IMR-90 (cell line): ENCODE measurements at regions not wholly inside any gene's neighbourhood (a gene's known extent, or its start where the extent isn't known, plus 50 kb on each side); places are given as distances from the start of the nearest gene placed in this dataset.

Experiments
- ATAC-seq: fragments of 200-7000 bp; cut with Tn5 transposase; 2 replicates; pipeline ENCODE4 v1.9.1; 2020; ENCODE audit warnings: low read depth, mild to moderate bottlenecking, moderate library complexity
- BruUV-seq: library from RNA; stranded (reverse); fragments of 400-500 nt; replicated peaks from 2 replicates; lab custom pipeline; 2021; lab: Mats Ljungman, UMichigan
- CTCF ChIA-PET: fragments of 300-600 bp; formaldehyde crosslinking; extraction: SDS; loops from one replicate; lab custom pipeline; 2021; ENCODE audit warnings: antibody characterized with exemption; lab: Yijun Ruan, JAX
- POLR2A ChIA-PET: fragments of 300-600 bp; sonication (Branson Sonifier 250); formaldehyde crosslinking; loops from one replicate; lab custom pipeline; 2022; ENCODE audit warnings: antibody characterized with exemption; ENCODE audit not compliant: unreplicated experiment; lab: Charles Lee
- DNase-seq: peaks from one replicate; pipeline ENCODE4 v3.0.0; 2013
- H2AFZ ChIP-seq: replicated peaks from 2 replicates; pipeline ENCODE3; 2013; ENCODE audit warnings: low read length, mild to moderate bottlenecking; ENCODE audit not compliant: poor library complexity
- H2AK5ac ChIP-seq: 2 replicates; pipeline ENCODE4 v1.6.1; 2013; ENCODE audit warnings: low read depth, low read length, inconsistent platforms
- H2AK9ac ChIP-seq: replicated peaks from 2 replicates; pipeline ENCODE3; 2013; ENCODE audit warnings: mild to moderate bottlenecking, low read depth, low read length, moderate library complexity; ENCODE audit not compliant: poor library complexity
- H2BK120ac ChIP-seq: 2 replicates; pipeline ENCODE4 v1.6.1; 2013; ENCODE audit warnings: low read depth, low read length, inconsistent platforms
- H2BK15ac ChIP-seq: 3 replicates; pipeline ENCODE4 v1.6.1; 2013; ENCODE audit warnings: low read depth, low read length, inconsistent platforms
- H2BK20ac ChIP-seq: 2 replicates; pipeline ENCODE4 v1.6.1; 2013; ENCODE audit warnings: low read depth, mild to moderate bottlenecking, inconsistent platforms, low read length, moderate library complexity
- H2BK5ac ChIP-seq: 2 replicates; pipeline ENCODE4 v1.6.1; 2013; ENCODE audit warnings: mild to moderate bottlenecking, low read depth, low read length, inconsistent platforms; ENCODE audit not compliant: poor library complexity, severe bottlenecking
- H3K14ac ChIP-seq: replicated peaks from 2 replicates; pipeline ENCODE4 v1.6.1; 2013; ENCODE audit warnings: low read depth, low read length, inconsistent platforms
- H3K18ac ChIP-seq: 2 replicates; pipeline ENCODE4 v1.6.1; 2013; ENCODE audit warnings: low read depth, low read length, control low read depth
- H3K23ac ChIP-seq: 2 replicates; pipeline ENCODE4 v1.6.1; 2013; ENCODE audit warnings: low read depth, low read length, inconsistent platforms
- H3K27ac ChIP-seq: 2 replicates; pipeline ENCODE4 v1.5.1; 2013; ENCODE audit warnings: mild to moderate bottlenecking, control low read depth, low read length; ENCODE audit not compliant: insufficient read depth
- H3K27me3 ChIP-seq: 2 replicates; pipeline ENCODE4 v1.6.1; 2013; ENCODE audit warnings: low read length; ENCODE audit not compliant: control insufficient read depth, insufficient read depth
- H3K36me3 ChIP-seq: 2 replicates; pipeline ENCODE4 v1.6.1; 2013; ENCODE audit warnings: low read length, mixed read lengths; ENCODE audit not compliant: control insufficient read depth, insufficient read depth
- H3K4ac ChIP-seq: 2 replicates; pipeline ENCODE4 v1.6.1; 2013; ENCODE audit warnings: low read depth, low read length, inconsistent platforms
- H3K4me1 ChIP-seq: 2 replicates; pipeline ENCODE4 v1.6.1; 2013; ENCODE audit warnings: low read length, mixed read lengths; ENCODE audit not compliant: control insufficient read depth, insufficient read depth
- H3K4me2 ChIP-seq: 2 replicates; pipeline ENCODE4 v1.6.1; 2013; ENCODE audit warnings: low read depth, mild to moderate bottlenecking, control low read depth, low read length, moderate library complexity
- H3K4me3 ChIP-seq: 2 replicates; pipeline ENCODE4 v1.5.1; 2013; ENCODE audit warnings: low read depth, mild to moderate bottlenecking, control low read depth, low read length, moderate library complexity; ENCODE audit not compliant: insufficient read depth
- H3K56ac ChIP-seq: 2 replicates; pipeline ENCODE4 v1.6.1; 2013; ENCODE audit warnings: low read length, inconsistent platforms; ENCODE audit not compliant: insufficient read depth; ENCODE audit errors: extremely low read depth
- H3K79me1 ChIP-seq, 2 experiments: 2 replicates each; pipeline ENCODE4 v1.6.1; 2013; ENCODE audit warnings: low read length in 2 of 2, inconsistent platforms in 1 of 2, low read depth in 1 of 2
- H3K9ac ChIP-seq: 2 replicates; pipeline ENCODE4 v1.6.1; 2013; ENCODE audit warnings: low read depth, low read length, control low read depth
- H3K9me1 ChIP-seq: 2 replicates; pipeline ENCODE4 v1.6.1; 2013; ENCODE audit warnings: low read length, inconsistent platforms; ENCODE audit not compliant: insufficient read depth
- H3K9me3 ChIP-seq: 2 replicates; pipeline ENCODE4 v1.6.1; 2013; ENCODE audit warnings: low read length; ENCODE audit not compliant: control insufficient read depth, insufficient read depth
- H4K20me1 ChIP-seq: 2 replicates; pipeline ENCODE4 v1.6.1; 2013; ENCODE audit warnings: low read length, inconsistent platforms; ENCODE audit not compliant: insufficient read depth
- H4K5ac ChIP-seq: 2 replicates; pipeline ENCODE4 v1.6.1; 2013; ENCODE audit warnings: mild to moderate bottlenecking, low read depth, low read length, control low read depth
- H4K8ac ChIP-seq, 2 experiments: 2 replicates each; pipeline ENCODE4 v1.6.1; 2013; ENCODE audit warnings: low read depth in 2 of 2, low read length in 2 of 2, control low read depth in 1 of 2, inconsistent platforms in 1 of 2
- H4K91ac ChIP-seq: 2 replicates; pipeline ENCODE4 v1.6.1; 2013; ENCODE audit warnings: low read depth, low read length, inconsistent platforms; ENCODE audit not compliant: insufficient read depth
- BHLHE40 ChIP-seq: fragments of 150-350 bp; IDR thresholded peaks from 2 replicates; pipeline ENCODE4 v1.6.1; 2016; ENCODE audit warnings: mild to moderate bottlenecking, low read depth, low read length
- CEBPB ChIP-seq: IDR thresholded peaks from 2 replicates; pipeline ENCODE4 v1.6.1; 2012; ENCODE audit warnings: low read depth, low read length, improper control_type of control experiment
- CHD1 ChIP-seq: IDR thresholded peaks from 2 replicates; pipeline ENCODE4 v1.6.1; 2012; ENCODE audit warnings: low read depth, low read length, improper control_type of control experiment
- CTCF ChIP-seq: conservative IDR thresholded peaks from 2 replicates; pipeline ENCODE4 v1.5.1; 2012; ENCODE audit warnings: mild to moderate bottlenecking, low read depth, low read length, improper control_type of control experiment
- ELK1 ChIP-seq: fragments of 150-350 bp; IDR thresholded peaks from 2 replicates; pipeline ENCODE4 v1.6.1; 2016; ENCODE audit warnings: low read depth, mild to moderate bottlenecking, low read length, moderate library complexity, borderline replicate concordance
- FOS ChIP-seq: fragments of 150-350 bp; IDR thresholded peaks from 2 replicates; pipeline ENCODE4 v1.6.1; 2016; ENCODE audit warnings: low read depth, low read length
- MAFK ChIP-seq: IDR thresholded peaks from 2 replicates; pipeline ENCODE4 v1.6.1; 2012; ENCODE audit warnings: low read depth, low read length, improper control_type of control experiment
- MAZ ChIP-seq: IDR thresholded peaks from 2 replicates; pipeline ENCODE4 v1.6.1; 2012; ENCODE audit warnings: low read depth, mild to moderate bottlenecking, low read length, improper control_type of control experiment, moderate library complexity, borderline replicate concordance
- MXI1 ChIP-seq: IDR thresholded peaks from 2 replicates; pipeline ENCODE4 v1.6.1; 2012; ENCODE audit warnings: low read depth, mild to moderate bottlenecking, low read length, moderate library complexity, borderline replicate concordance
- NFE2L2 ChIP-seq: fragments of 150-350 bp; IDR thresholded peaks from 2 replicates; pipeline ENCODE4 v1.6.1; 2016; ENCODE audit warnings: low read depth, mild to moderate bottlenecking, low read length
- POLR2A ChIP-seq: IDR thresholded peaks from 2 replicates; pipeline ENCODE4 v1.6.1; 2012; ENCODE audit warnings: mild to moderate bottlenecking, low read depth, low read length
- RAD21 ChIP-seq: IDR thresholded peaks from 2 replicates; pipeline ENCODE4 v1.6.1; 2012; ENCODE audit warnings: low read length, improper control_type of control experiment
- RCOR1 ChIP-seq: IDR thresholded peaks from 2 replicates; pipeline ENCODE4 v1.6.1; 2012; ENCODE audit warnings: mild to moderate bottlenecking, low read length, improper control_type of control experiment; ENCODE audit not compliant: insufficient replicate concordance
- RFX5 ChIP-seq: IDR thresholded peaks from 2 replicates; pipeline ENCODE4 v1.8.0; 2012; ENCODE audit warnings: low read depth, mild to moderate bottlenecking, low read length, moderate library complexity
- SMC3 ChIP-seq: fragments of 150-350 bp; IDR thresholded peaks from 2 replicates; pipeline ENCODE4 v1.6.1; 2016; ENCODE audit warnings: low read depth, mild to moderate bottlenecking, antibody characterized with exemption, low read length, moderate library complexity
- USF2 ChIP-seq: fragments of 150-350 bp; IDR thresholded peaks from 2 replicates; pipeline ENCODE4 v1.6.1; 2017; ENCODE audit warnings: mild to moderate bottlenecking, antibody characterized with exemption, low read length, low read depth
- WGBS, 2 experiments: methylation state at CpG; one replicate each; pipeline versions ENCODE4 v1.1.5 to v1.1.7; 2013; ENCODE audit warnings: missing lambda C conversion rate in 2 of 2; ENCODE audit not compliant: insufficient read length in 1 of 2; ENCODE audit errors: extremely low coverage in 2 of 2; 5-methylcytosine and 5-hydroxymethylcytosine counted together
- dilution Hi-C: fragments of 300-500 bp; cut with HindIII; formaldehyde crosslinking; loops from one replicate; pipeline ENCODE4 v1.14.3; 2018; ENCODE audit warnings: low sequenced_read_pairs; ENCODE audit not compliant: unreplicated experiment
- in situ Hi-C: fragments of 300-500 bp; cut with MboI; formaldehyde crosslinking; loops from 3 replicates; pipeline ENCODE4 v1.14.3; 2019; ENCODE audit warnings: low sequenced_read_pairs, inconsistent platforms, mixed read lengths
- intact Hi-C: fragments of 100-400 bp; cut with micrococcal nuclease; formaldehyde crosslinking; loops from 2 replicates; pipeline ENCODE4 v1.10.0; 2022

- ChIA-PET POLR2A (no interaction called here), CTCF (no interaction called here)
- in situ Hi-C loops: no loop called here
- TF ChIP-seq BHLHE40 (no peak), NFE2L2 (no peak), RFX5 (no peak), MXI1 (no peak), MAFK (no peak), FOS (no peak), RAD21 (no peak), ELK1 (no peak), POLR2A (no peak), USF2 (no peak), SMC3 (no peak), CHD1 (no peak), RCOR1 (no peak), CTCF (no peak), CEBPB (no peak), MAZ (no peak)
- no peaks in the 10 kb centered on the region; the same call in 1 of the 2 replicates for H3K9me3 ChIP-seq
- DNase-seq (no peak), ATAC-seq (no peak)
- no peak overlapping the region for H3K56ac ChIP-seq
- no peak overlapping the region for H2AFZ ChIP-seq
- peaks cover 10% of the 10 kb centered on the region; the same call in 1 of the 2 replicates for H3K27me3 ChIP-seq
- no peak overlapping the region for H2AK9ac ChIP-seq
- no peak overlapping the region for H4K91ac ChIP-seq
- no peak overlapping the region for H3K4me2 ChIP-seq
- no peak overlapping the region for H2BK15ac ChIP-seq
- no peak overlapping the region for H4K8ac ChIP-seq
- dilution Hi-C loops: no loop called here
- no peak overlapping the region for H4K5ac ChIP-seq
- H3K4me1 ChIP-seq: no peaks in the 10 kb centered on the region
- no peak overlapping the region for H2BK120ac ChIP-seq
- intact Hi-C loops: no loop called here
- H3K23ac ChIP-seq: no peak overlapping the region
- H3K36me3 ChIP-seq: no peaks in the 10 kb centered on the region
- H3K27ac ChIP-seq: no peak overlapping the region
- BruUV-seq: no TSS peak
- no CpG with 5 or more reads among the region's 4 CpGs for WGBS, 2 experiments
- no peak overlapping the region for H3K9ac ChIP-seq
- H2AK5ac ChIP-seq: no peak overlapping the region
- no peak overlapping the region for H2BK5ac ChIP-seq
- no peaks in the 10 kb centered on the region for H3K79me1 ChIP-seq
- H4K20me1 ChIP-seq: no peaks in the 10 kb centered on the region
- no peak overlapping the region for H3K18ac ChIP-seq
- no peak overlapping the region for H2BK20ac ChIP-seq
- H3K4ac ChIP-seq: no peak overlapping the region
- H3K4me3 ChIP-seq: no peak overlapping the region
- H3K9me1 ChIP-seq: no peaks in the 10 kb centered on the region
- H3K14ac ChIP-seq: no peak overlapping the region
Measured at GRCh38 chrX:139201924-139202323, 328.6 kb upstream of the F9 start.
